ENCODE measurements at regions not wholly inside any gene's neighbourhood (a gene's known extent, or its start where the extent isn't known, plus 50 kb on each side); places are given as distances from the start of the nearest gene placed in this dataset.

DNA sequence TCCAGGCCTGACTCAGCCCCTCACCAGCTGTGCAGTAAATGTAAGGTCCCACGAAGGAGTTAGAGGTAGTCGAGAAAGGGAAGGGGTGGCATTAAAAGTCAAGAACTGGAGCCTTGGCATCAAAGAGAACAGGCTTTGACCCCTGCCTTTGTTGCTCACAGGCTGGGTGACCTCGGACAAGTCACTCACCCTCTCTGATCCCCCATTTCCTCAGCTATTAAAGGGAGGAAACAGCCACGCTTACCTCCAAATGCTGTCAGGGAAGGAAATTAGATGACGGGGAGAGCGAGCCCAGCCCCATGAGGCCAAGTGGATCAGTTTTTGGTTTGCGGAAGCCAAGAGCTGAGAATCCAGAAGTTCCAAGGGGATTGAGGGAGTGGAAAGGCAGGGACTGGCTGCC is 104.9 kb upstream of the MYL2 start:
- TF ChIP-seq EZH2 (IDR thresholded peaks at IDR 0.05; ENCODE audit: low read depth, unreplicated experiment) (no peak), CTCF (conservative IDR thresholded peaks at IDR 0.05; ENCODE audit: low read depth in 2 of 2) (no peak), JUNB (IDR thresholded peaks at IDR 0.05; ENCODE audit: unreplicated experiment) (no peak), CREB1 (CRISPR knock-in tag; IDR thresholded peaks at IDR 0.05; ENCODE audit: low read depth) (no peak), EZH2phosphoT487 (IDR thresholded peaks at IDR 0.05; ENCODE audit: unreplicated experiment) (no peak), POLR2AphosphoS5 (IDR thresholded peaks at IDR 0.05; ENCODE audit: low read depth) (no peak), STAT1 (IDR thresholded peaks at IDR 0.05; ENCODE audit: unreplicated experiment) (no peak)
- TF ChIP-seq, protein P1, sequence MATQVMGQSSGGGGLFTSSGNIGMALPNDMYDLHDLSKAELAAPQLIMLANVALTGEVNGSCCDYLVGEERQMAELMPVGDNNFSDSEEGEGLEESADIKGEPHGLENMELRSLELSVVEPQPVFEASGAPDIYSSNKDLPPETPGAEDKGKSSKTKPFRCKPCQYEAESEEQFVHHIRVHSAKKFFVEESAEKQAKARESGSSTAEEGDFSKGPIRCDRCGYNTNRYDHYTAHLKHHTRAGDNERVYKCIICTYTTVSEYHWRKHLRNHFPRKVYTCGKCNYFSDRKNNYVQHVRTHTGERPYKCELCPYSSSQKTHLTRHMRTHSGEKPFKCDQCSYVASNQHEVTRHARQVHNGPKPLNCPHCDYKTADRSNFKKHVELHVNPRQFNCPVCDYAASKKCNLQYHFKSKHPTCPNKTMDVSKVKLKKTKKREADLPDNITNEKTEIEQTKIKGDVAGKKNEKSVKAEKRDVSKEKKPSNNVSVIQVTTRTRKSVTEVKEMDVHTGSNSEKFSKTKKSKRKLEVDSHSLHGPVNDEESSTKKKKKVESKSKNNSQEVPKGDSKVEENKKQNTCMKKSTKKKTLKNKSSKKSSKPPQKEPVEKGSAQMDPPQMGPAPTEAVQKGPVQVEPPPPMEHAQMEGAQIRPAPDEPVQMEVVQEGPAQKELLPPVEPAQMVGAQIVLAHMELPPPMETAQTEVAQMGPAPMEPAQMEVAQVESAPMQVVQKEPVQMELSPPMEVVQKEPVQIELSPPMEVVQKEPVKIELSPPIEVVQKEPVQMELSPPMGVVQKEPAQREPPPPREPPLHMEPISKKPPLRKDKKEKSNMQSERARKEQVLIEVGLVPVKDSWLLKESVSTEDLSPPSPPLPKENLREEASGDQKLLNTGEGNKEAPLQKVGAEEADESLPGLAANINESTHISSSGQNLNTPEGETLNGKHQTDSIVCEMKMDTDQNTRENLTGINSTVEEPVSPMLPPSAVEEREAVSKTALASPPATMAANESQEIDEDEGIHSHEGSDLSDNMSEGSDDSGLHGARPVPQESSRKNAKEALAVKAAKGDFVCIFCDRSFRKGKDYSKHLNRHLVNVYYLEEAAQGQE (IDR thresholded peaks at IDR 0.05; ENCODE audit: unreplicated experiment): no peak
